ENCODE measurements at regions not wholly inside any gene's neighbourhood (a gene's known extent, or its start where the extent isn't known, plus 50 kb on each side); places are given as distances from the start of the nearest gene placed in this dataset.

DNA sequence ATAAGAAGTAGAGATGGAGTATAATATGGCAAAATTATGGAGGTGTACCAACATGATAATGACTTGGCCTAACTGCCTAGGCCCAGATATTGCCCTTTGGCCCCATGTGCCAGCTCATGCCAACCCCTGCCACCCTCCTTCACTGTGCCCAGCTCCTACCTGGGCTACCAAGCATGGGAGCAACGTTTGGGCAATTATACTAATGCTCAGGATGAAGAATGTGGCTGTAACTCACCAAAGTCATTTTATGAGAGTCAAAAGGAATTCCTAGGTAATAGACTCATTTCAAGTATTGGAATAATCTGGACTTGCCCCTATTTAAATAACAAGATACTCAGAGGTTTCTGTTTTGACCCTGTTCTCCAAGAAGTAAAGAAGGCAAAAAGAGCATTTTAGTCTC is 240.2 kb upstream of the IL12A start:
- no peak for TF ChIP-seq EZH2 (optimal IDR thresholded peaks at IDR 0.05; ENCODE audit: low read depth, low read length)
- TF ChIP-seq, protein P1, sequence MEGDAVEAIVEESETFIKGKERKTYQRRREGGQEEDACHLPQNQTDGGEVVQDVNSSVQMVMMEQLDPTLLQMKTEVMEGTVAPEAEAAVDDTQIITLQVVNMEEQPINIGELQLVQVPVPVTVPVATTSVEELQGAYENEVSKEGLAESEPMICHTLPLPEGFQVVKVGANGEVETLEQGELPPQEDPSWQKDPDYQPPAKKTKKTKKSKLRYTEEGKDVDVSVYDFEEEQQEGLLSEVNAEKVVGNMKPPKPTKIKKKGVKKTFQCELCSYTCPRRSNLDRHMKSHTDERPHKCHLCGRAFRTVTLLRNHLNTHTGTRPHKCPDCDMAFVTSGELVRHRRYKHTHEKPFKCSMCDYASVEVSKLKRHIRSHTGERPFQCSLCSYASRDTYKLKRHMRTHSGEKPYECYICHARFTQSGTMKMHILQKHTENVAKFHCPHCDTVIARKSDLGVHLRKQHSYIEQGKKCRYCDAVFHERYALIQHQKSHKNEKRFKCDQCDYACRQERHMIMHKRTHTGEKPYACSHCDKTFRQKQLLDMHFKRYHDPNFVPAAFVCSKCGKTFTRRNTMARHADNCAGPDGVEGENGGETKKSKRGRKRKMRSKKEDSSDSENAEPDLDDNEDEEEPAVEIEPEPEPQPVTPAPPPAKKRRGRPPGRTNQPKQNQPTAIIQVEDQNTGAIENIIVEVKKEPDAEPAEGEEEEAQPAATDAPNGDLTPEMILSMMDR (IDR thresholded peaks at IDR 0.05; ENCODE audit: low read length), result no peak

All from MM.1S (cell line).